ENCODE measurements at regions not wholly inside any gene's neighbourhood (a gene's known extent, or its start where the extent isn't known, plus 50 kb on each side); places are given as distances from the start of the nearest gene placed in this dataset.

DNA sequence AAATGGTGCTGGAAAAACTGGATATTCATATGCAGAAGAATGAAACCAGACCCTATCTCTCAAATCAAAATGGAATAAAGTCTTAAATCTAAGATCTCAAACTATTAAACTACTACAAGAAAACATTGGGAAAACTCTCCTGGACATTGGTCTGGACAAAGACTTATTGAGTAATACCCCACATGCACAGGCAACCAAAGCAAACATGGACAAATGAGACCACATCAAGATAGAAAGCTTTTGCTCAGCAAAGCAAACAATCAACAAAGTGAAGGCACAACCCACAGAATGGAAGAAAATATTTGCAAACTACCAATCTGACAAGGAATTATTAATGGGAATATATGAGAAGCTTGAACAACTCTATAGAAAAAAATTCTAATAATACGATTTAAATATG is 284.4 kb upstream of the FGF16 start:
- TF ChIP-seq, protein P1, sequence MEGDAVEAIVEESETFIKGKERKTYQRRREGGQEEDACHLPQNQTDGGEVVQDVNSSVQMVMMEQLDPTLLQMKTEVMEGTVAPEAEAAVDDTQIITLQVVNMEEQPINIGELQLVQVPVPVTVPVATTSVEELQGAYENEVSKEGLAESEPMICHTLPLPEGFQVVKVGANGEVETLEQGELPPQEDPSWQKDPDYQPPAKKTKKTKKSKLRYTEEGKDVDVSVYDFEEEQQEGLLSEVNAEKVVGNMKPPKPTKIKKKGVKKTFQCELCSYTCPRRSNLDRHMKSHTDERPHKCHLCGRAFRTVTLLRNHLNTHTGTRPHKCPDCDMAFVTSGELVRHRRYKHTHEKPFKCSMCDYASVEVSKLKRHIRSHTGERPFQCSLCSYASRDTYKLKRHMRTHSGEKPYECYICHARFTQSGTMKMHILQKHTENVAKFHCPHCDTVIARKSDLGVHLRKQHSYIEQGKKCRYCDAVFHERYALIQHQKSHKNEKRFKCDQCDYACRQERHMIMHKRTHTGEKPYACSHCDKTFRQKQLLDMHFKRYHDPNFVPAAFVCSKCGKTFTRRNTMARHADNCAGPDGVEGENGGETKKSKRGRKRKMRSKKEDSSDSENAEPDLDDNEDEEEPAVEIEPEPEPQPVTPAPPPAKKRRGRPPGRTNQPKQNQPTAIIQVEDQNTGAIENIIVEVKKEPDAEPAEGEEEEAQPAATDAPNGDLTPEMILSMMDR (conservative IDR thresholded peaks at IDR 0.05 in 1 of 2, IDR thresholded peaks at IDR 0.05 in 1 of 2; ENCODE audit: extremely low read depth in 1 of 2, insufficient read depth in 1 of 2, low read depth in 1 of 2, low read length in 2 of 2) = no peak
- no peak for TF ChIP-seq EZH2 (IDR thresholded peaks at IDR 0.05; ENCODE audit: borderline replicate concordance, low read length)

All from mammary epithelial cell (primary cell).